Gastrocnemius medialis (tissue), 4 donors: ENCODE measurements at regions not wholly inside any gene's neighbourhood (a gene's known extent, or its start where the extent isn't known, plus 50 kb on each side); places are given as distances from the start of the nearest gene placed in this dataset.
"Not testable (repeated sequence)": the region's sequence is repeated elsewhere in the genome, so short reads cannot be mapped to it uniquely, and the experiment has no call there.

ENCODE experiments used
- ATAC-seq, 2 donors: fragments of 150-250 bp; one replicate each; pipeline ENCODE4 v1.9.1; 2016
- DNase-seq, 2 donors: peaks; one replicate each; pipeline ENCODE4 v3.0.0-alpha.2; 2019
- H3K27ac ChIP-seq, 4 donors: fragments of 200-600 bp; sonication (generic); 1 replicate in 1 of 4; 2 replicates in 3 of 4; pipeline ENCODE4 v1.5.1; 2016 to 2018; ENCODE audit warnings: mild to moderate bottlenecking in 2 of 4, moderate library complexity in 1 of 4
- H3K27me3 ChIP-seq, 3 donors: fragments of 200-600 bp; sonication (generic) in 2 of 3; 1 replicate in 1 of 3; 2 replicates in 2 of 3; pipeline versions ENCODE4 v1.5.1 to v1.6.0; 2016 to 2019; ENCODE audit warnings: mild to moderate bottlenecking in 1 of 3, moderate library complexity in 1 of 3
- H3K36me3 ChIP-seq, 2 donors: fragments of 200-600 bp; sonication (generic) in 1 of 2; one replicate each; pipeline ENCODE4 v1.5.1; 2017 to 2018
- H3K4me1 ChIP-seq, 2 donors: fragments of 200-600 bp; sonication (generic) in 1 of 2; one replicate each; pipeline ENCODE4 v1.5.1; 2016 to 2017; ENCODE audit warnings: mild to moderate bottlenecking in 2 of 2
- H3K4me3 ChIP-seq, 4 donors: fragments of 200-600 bp; sonication (generic) in 3 of 4; 1 replicate in 1 of 4; 2 replicates in 3 of 4; pipeline ENCODE4 v1.5.1; 2016 to 2019; ENCODE audit warnings: mild to moderate bottlenecking in 2 of 4
- H3K9me3 ChIP-seq, 3 donors: fragments of 200-600 bp; sonication (generic) in 2 of 3; 1 replicate in 1 of 3; 2 replicates in 2 of 3; pipeline ENCODE4 v1.5.1; 2016 to 2019
- POLR2A ChIP-seq, 2 donors: fragments of 450-650 bp; IDR thresholded peaks; one replicate each; pipeline ENCODE4 v1.6.1; 2017; ENCODE audit warnings: antibody characterized with exemption in 2 of 2, mild to moderate bottlenecking in 2 of 2, moderate library complexity in 2 of 2
- in situ Hi-C, 4 donors: fragments of 200-750 bp; cut with MboI; loops; one replicate each; pipeline versions ENCODE4 v1.15.0 to v1.8.0; 2017; ENCODE audit warnings: low sequenced_read_pairs in 4 of 4
- intact Hi-C: fragments of 100-400 bp; cut with DNase I; formaldehyde crosslinking; loops from one replicate; pipeline ENCODE4 v1.15.1; 2023; ENCODE audit warnings: low total_unique reads
- TF ChIP-seq, protein P1 (sequence below), 5 experiments: fragments of 450-650 bp in 3 of 5; fragments of 200-600 bp in 2 of 5; sonication (generic) in 2 of 5; IDR thresholded peaks in 4 of 5; conservative IDR thresholded peaks in 1 of 5; 1 replicate in 4 of 5; 2 replicates in 1 of 5; pipeline ENCODE4 v1.5.1; 2016 to 2019; ENCODE audit warnings: antibody characterized with exemption in 5 of 5, mild to moderate bottlenecking in 3 of 5, moderate library complexity in 3 of 5

DNA sequence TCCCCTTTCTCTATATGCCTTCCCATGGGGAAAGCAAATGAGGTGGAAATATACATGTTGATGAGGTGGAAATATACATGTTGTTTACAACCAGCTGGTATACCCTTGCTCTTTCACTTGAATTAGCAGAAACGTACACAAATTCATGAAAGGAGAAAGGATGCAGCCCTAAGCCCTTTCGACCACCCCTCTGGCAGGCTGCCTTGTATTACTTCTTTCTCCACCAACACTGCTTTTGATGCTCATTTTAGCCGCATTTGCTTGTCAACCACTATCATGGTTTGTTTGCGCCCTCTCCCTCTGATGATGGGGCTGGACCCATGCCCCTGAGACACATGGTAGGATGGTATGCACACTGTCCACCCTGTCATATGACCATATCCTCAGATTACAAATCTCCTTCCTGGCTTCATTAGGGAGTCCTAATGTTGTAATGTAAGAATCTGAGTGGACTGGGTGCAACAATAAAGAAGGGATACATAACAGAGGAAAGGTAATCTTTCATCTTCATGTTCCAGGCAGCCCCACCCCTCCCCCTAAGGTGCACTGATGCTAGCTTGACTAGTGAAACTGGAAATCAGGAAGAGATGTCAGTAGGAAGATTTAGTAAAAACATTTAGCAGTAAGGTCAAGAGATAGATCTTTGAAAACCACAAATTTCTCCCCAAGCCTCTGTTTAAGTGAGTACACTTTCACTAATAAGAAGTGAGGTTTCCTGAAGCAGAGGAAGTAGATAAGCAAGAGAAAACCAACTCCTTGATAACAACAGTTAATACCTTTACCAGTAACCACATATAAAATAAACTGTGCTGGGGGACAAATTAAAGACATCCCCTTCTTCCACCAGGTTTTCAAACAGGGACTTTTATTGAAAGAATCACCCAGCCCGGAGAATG, 536.8 kb upstream of the NRP1 start:
- Histone ChIP-seq H3K36me3 (no peaks in the 10 kb centered on the region), H3K4me3 (no peak overlapping the region), H3K9me3 (no peaks in the 10 kb centered on the region), H3K27ac (no peak overlapping the region), H3K4me1 (no peaks in the 10 kb centered on the region), H3K27me3 (no peaks in the 10 kb centered on the region)
- ATAC-seq, result no peak
- in situ Hi-C loops, result no loop called here
- intact Hi-C loops, result no loop called here
- no peak for DNase-seq
- TF ChIP-seq POLR2A (IDR thresholded peaks at IDR 0.05), result no peak
- TF ChIP-seq, protein P1, sequence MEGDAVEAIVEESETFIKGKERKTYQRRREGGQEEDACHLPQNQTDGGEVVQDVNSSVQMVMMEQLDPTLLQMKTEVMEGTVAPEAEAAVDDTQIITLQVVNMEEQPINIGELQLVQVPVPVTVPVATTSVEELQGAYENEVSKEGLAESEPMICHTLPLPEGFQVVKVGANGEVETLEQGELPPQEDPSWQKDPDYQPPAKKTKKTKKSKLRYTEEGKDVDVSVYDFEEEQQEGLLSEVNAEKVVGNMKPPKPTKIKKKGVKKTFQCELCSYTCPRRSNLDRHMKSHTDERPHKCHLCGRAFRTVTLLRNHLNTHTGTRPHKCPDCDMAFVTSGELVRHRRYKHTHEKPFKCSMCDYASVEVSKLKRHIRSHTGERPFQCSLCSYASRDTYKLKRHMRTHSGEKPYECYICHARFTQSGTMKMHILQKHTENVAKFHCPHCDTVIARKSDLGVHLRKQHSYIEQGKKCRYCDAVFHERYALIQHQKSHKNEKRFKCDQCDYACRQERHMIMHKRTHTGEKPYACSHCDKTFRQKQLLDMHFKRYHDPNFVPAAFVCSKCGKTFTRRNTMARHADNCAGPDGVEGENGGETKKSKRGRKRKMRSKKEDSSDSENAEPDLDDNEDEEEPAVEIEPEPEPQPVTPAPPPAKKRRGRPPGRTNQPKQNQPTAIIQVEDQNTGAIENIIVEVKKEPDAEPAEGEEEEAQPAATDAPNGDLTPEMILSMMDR (IDR thresholded peaks at IDR 0.05 in 4 of 5, conservative IDR thresholded peaks at IDR 0.05 in 1 of 5), result no peak

DNA sequence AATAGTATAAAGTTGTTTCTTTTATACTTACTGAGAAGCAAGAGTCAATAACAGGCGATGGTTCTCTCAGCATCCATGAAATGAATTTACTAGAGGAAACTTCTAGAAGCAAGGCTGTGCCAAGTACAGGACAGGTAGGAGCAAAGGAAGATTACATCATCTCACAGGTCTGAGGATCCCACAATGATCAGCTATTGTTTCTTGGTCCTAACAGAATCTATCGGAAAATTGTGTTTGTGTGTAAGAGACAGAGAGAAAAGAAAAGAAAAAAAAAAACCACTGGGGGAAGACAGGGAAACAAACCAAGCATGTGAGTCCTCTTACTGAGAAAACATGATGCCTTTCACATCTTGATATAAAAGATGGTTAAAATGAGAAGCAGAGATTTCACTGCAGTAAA, 535.0 kb upstream of the NRP1 start:
- DNase-seq (no peak), ATAC-seq (no peak)
- TF ChIP-seq POLR2A (IDR thresholded peaks at IDR 0.05), result no peak
- TF ChIP-seq, protein P1 (IDR thresholded peaks at IDR 0.05 in 4 of 5, conservative IDR thresholded peaks at IDR 0.05 in 1 of 5), result no peak
- Histone ChIP-seq H3K27me3 (no peaks in the 10 kb centered on the region), H3K4me3 (no peak overlapping the region), H3K9me3 (no peaks in the 10 kb centered on the region), H3K27ac (no peak overlapping the region), H3K4me1 (no peaks in the 10 kb centered on the region), H3K36me3 (no peaks in the 10 kb centered on the region)
- intact Hi-C loops (no loop called here), in situ Hi-C loops (no loop called here)

DNA sequence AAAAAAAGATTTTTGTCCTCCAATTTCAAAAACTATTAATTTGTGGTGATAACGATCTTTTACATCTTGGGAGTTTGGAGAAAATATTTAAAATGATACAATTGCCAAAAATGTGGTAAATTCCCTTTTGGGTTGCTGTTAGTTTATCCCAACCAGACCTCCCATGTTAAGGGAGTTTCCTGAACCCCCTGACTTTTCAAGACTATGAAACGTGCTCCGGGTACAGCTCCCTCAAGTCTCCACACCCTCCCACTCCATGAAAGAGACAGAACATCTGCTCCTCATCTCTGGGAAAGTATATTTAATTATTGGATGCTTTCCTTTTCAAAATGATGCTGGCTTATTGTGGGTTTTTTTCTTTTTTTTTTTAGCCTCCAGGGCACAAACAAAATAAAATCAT, 534.6 kb upstream of the NRP1 start:
- intact Hi-C loops, result no loop called here

DNA sequence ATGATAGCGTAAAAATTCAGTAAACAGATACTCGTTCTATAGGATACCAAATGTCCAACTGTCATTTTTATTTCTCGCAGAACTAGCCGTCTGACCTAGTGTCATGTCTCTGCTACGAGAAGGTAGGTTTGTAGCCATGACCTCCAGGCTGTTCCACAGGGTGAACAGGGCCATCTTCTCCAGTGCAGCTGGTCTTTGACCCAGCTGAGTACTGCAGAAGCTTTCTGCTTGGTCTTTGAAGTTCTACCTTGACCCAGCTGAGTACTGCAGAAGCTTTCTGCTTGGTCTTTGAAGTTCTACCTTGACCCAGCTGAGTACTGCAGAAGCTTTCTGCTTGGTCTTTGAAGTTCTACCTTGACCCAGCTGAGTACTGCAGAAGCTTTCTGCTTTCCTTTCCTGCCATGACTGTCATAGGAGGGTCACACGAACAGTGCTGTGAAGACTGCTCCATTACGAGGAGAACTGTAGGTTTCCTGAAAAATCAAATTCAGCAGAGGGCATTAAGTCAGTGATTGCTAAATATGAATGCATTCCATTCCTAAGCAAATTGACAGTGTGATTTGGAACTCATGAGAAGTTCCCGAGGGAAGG, 532.8 kb upstream of the NRP1 start:
- ATAC-seq, H3K9me3 ChIP-seq, intact Hi-C loops, DNase-seq, H3K4me3 ChIP-seq, H3K4me1 ChIP-seq, H3K27me3 ChIP-seq, H3K27ac ChIP-seq, H3K36me3 ChIP-seq, in situ Hi-C loops: not testable (repeated sequence)

More for the DNA sequence above, 534.6 kb upstream of the NRP1 start:
- Histone ChIP-seq H3K4me1 (no peaks in the 10 kb centered on the region), H3K27ac (no peak overlapping the region), H3K9me3 (no peaks in the 10 kb centered on the region), H3K4me3 (no peak overlapping the region), H3K27me3 (no peaks in the 10 kb centered on the region), H3K36me3 (no peaks in the 10 kb centered on the region)
- ATAC-seq (no peak), DNase-seq (no peak)
- in situ Hi-C loops, result no loop called here
- TF ChIP-seq, protein P1 (IDR thresholded peaks at IDR 0.05 in 4 of 5, conservative IDR thresholded peaks at IDR 0.05 in 1 of 5), result no peak
- no peak for TF ChIP-seq POLR2A (IDR thresholded peaks at IDR 0.05)

DNA sequence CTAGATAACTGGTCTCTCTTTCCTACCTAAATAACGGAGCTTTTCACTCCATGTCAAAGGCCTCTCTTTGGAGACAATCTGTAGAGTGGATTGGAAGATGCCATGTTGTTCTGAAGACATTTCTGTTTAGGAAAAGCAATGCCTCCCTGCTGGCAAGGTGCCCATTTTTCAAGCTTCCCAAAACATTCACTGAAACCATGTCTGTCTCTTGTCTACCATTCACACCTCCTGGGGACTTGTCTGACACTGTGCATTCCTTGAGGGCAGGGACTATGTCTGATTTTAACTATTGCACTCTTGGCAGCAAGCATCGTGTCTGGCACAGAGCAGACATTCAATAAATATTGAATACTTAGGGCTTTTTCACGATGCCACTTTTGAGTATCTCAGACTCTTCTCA, 528.9 kb upstream of the NRP1 start:
- Histone ChIP-seq H3K27ac (no peak overlapping the region), H3K4me3 (no peak overlapping the region), H3K27me3 (no peaks in the 10 kb centered on the region), H3K36me3 (no peaks in the 10 kb centered on the region), H3K9me3 (no peaks in the 10 kb centered on the region), H3K4me1 (peaks cover 4 to 12% of the 10 kb centered on the region in 2 donors)
- in situ Hi-C loops (no loop called here), intact Hi-C loops (no loop called here)
- TF ChIP-seq POLR2A (IDR thresholded peaks at IDR 0.05), result no peak
- TF ChIP-seq, protein P1 (IDR thresholded peaks at IDR 0.05 in 4 of 5, conservative IDR thresholded peaks at IDR 0.05 in 1 of 5), result no peak
- ATAC-seq, result no peak
- DNase-seq, result no peak
